ENCODE measurements at regions not wholly inside any gene's neighbourhood (a gene's known extent, or its start where the extent isn't known, plus 50 kb on each side); places are given as distances from the start of the nearest gene placed in this dataset.
A peak's percentile ranks its signal among the peaks of the same experiment; 100 is the strongest.

- no peak for DNase-seq (ENCODE audit: low read depth)
- Histone ChIP-seq H3K27me3 (ENCODE audit: control insufficient read depth, insufficient read depth, low read length) (no peaks in the 10 kb centered on the region), H3K36me3 (ENCODE audit: control insufficient read depth, insufficient read depth, low read length) (no peaks in the 10 kb centered on the region), H3K4me3 (ENCODE audit: low read depth, low read length) (no peak overlapping the region)
- TF ChIP-seq, protein P1, sequence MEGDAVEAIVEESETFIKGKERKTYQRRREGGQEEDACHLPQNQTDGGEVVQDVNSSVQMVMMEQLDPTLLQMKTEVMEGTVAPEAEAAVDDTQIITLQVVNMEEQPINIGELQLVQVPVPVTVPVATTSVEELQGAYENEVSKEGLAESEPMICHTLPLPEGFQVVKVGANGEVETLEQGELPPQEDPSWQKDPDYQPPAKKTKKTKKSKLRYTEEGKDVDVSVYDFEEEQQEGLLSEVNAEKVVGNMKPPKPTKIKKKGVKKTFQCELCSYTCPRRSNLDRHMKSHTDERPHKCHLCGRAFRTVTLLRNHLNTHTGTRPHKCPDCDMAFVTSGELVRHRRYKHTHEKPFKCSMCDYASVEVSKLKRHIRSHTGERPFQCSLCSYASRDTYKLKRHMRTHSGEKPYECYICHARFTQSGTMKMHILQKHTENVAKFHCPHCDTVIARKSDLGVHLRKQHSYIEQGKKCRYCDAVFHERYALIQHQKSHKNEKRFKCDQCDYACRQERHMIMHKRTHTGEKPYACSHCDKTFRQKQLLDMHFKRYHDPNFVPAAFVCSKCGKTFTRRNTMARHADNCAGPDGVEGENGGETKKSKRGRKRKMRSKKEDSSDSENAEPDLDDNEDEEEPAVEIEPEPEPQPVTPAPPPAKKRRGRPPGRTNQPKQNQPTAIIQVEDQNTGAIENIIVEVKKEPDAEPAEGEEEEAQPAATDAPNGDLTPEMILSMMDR (IDR thresholded peaks at IDR 0.05; ENCODE audit: insufficient read depth, low read length, poor library complexity, severe bottlenecking) = no peak
Observed at GRCh38 chr6:11853678-11854407, 75.2 kb upstream of the ADTRP start.

DNA sequence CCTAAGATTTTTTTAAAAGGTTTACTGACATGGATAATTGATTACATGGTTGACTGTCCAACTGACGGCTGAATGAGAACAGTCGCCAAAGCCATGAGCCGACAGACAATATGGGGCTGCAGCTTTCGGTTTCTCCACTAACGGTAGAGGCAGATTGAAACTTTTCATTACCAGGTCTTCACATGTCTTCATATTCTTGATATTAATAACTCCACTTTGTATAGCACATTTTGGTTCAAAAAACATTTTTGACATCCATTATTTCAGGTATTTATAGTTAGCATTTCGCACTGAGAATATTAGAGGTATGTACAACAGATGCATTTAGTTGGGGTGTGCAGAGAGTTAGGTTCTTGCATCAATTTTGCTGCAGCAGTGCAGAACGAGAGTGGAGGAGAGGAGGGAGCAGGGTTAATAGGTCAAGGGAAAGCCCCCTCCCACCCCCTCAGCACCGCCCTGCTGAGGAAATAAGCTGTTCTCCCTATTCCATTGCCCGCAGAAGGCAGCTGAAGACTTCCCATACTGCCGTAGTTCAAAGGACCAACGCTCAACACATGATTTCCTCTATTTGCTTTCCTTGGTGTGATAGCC lies 73.6 kb upstream of the ADTRP start:
- TF ChIP-seq, protein P1 (IDR thresholded peaks at IDR 0.05; ENCODE audit: insufficient read depth, low read length, poor library complexity, severe bottlenecking) = no peak
- H3K36me3 ChIP-seq (ENCODE audit: control insufficient read depth, insufficient read depth, low read length) = no peaks in the 10 kb centered on the region
- no peak overlapping the region for H3K4me3 ChIP-seq (ENCODE audit: low read depth, low read length)
- no peaks in the 10 kb centered on the region for H3K27me3 ChIP-seq (ENCODE audit: control insufficient read depth, insufficient read depth, low read length)
- no peak for DNase-seq (ENCODE audit: low read depth)

- DNase-seq (ENCODE audit: low read depth) = peak; percentile 92
- Histone ChIP-seq H3K36me3 (ENCODE audit: control insufficient read depth, insufficient read depth, low read length) (no peaks in the 10 kb centered on the region), H3K4me3 (ENCODE audit: low read depth, low read length) (no peak overlapping the region), H3K27me3 (ENCODE audit: control insufficient read depth, insufficient read depth, low read length) (no peaks in the 10 kb centered on the region)
- TF ChIP-seq, protein P1 (IDR thresholded peaks at IDR 0.05; ENCODE audit: insufficient read depth, low read length, poor library complexity, severe bottlenecking) = no peak
Observed at GRCh38 chr6:11851387-11851786, 72.8 kb upstream of the ADTRP start.

DNA sequence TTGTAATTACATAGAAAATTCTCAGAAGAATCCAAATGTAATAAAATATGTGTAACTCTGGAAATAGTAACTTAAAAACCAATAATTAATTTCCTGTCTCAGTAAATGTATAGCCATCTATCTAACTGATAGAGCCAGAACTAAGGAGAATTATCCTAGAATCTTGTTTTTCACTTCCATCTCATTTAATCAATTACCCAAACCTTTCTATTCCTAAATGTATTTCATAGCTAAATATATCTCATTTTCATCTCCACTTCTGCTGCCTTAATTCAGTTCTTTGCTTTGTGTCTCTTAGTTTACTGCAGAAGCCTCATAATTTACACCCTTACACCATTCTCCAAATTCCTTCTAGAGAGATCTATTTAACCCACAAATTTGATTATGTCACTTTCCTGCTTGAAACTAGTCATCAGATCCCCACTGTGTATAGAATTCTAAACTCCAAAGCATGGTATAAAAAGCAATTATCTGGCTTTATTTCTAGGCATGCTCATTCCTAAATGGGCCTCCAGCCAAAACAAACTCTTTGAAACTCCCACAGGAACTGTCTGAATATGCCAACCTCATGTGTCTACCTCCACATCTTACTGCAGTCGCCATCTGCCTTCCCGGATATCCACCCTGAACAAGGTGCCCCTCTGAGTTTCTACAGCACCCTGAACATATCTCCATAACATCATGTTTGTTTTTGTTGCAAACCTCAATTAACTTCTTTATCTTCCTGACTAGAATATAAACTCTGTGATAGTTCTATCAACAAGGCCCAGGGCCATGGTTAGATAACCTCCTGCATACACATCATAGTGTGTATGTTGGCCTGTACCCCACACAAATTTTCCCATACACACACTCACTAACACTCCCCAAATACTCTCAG lies 70.5 kb upstream of the ADTRP start:
- Histone ChIP-seq H3K36me3 (ENCODE audit: control insufficient read depth, insufficient read depth, low read length) (no peaks in the 10 kb centered on the region), H3K27me3 (ENCODE audit: control insufficient read depth, insufficient read depth, low read length) (no peaks in the 10 kb centered on the region), H3K4me3 (ENCODE audit: low read depth, low read length) (no peak overlapping the region)
- DNase-seq (ENCODE audit: low read depth) = no peak
- TF ChIP-seq, protein P1 (IDR thresholded peaks at IDR 0.05; ENCODE audit: insufficient read depth, low read length, poor library complexity, severe bottlenecking) = no peak

DNA sequence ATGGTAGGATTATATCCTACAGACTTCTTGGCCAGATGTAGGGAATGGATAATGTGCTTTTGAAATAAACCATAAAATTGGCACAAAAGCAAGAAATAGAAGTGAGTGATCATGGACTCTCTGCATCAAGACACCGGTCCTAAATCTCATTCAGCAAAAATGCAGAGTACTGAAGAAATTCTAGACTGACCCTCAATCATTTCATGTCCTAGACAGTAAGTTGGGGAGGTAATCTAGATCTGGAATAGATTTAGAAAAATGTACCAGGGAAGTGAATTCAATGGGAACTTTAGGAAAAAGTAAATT lies 69.7 kb upstream of the ADTRP start:
- no peak for DNase-seq (ENCODE audit: low read depth)
- no peak overlapping the region for H3K4me3 ChIP-seq (ENCODE audit: low read depth, low read length)
- no peaks in the 10 kb centered on the region for H3K27me3 ChIP-seq (ENCODE audit: control insufficient read depth, insufficient read depth, low read length)
- TF ChIP-seq, protein P1 (IDR thresholded peaks at IDR 0.05; ENCODE audit: insufficient read depth, low read length, poor library complexity, severe bottlenecking) = no peak
- no peaks in the 10 kb centered on the region for H3K36me3 ChIP-seq (ENCODE audit: control insufficient read depth, insufficient read depth, low read length)

Measured in kidney epithelial cell (primary cell).